Common myeloid progenitor, CD34-positive (primary cell): ENCODE measurements at regions not wholly inside any gene's neighbourhood (a gene's known extent, or its start where the extent isn't known, plus 50 kb on each side); places are given as distances from the start of the nearest gene placed in this dataset.
"Not testable (repeated sequence)": the region's sequence is repeated elsewhere in the genome, so short reads cannot be mapped to it uniquely, and the experiment has no call there.

Source experiments
- CTCF ChIA-PET: fragments of 350-600 bp; sonication (Branson Sonifier 250); formaldehyde crosslinking; loops from one replicate; lab custom pipeline; 2021; ENCODE audit warnings: antibody characterized with exemption; lab: Charles Lee
- POLR2A ChIA-PET: fragments of 350-600 bp; sonication (Branson Sonifier 250); formaldehyde crosslinking; loops from one replicate; lab custom pipeline; 2021; ENCODE audit warnings: antibody characterized with exemption; lab: Charles Lee
- DNase-seq, 3 donors: peaks; one replicate each; pipeline versions ENCODE4 v3.0.0 to v3.0.0-alpha.2; 2013
- H3K27ac ChIP-seq, 2 experiments: 1 replicate in 1 of 2; 2 replicates in 1 of 2; pipeline ENCODE4 v1.7.0; 2013; ENCODE audit warnings: inconsistent platforms in 2 of 2, low read length in 2 of 2, mild to moderate bottlenecking in 2 of 2, low read depth in 1 of 2, moderate library complexity in 1 of 2; ENCODE audit not compliant: severe bottlenecking in 2 of 2, insufficient read depth in 1 of 2, poor library complexity in 1 of 2
- H3K27me3 ChIP-seq, 5 experiments: replicated peaks in 2 of 5; 1 replicate in 3 of 5; 2 replicates in 2 of 5; pipeline versions ENCODE4 v1.6.1 to v1.7.0; 2013; ENCODE audit warnings: low read length in 4 of 5, mild to moderate bottlenecking in 2 of 5, moderate library complexity in 2 of 5, inconsistent platforms in 1 of 5; ENCODE audit not compliant: insufficient read depth in 5 of 5, control insufficient read depth in 4 of 5
- H3K36me3 ChIP-seq, 4 experiments: 1 replicate in 2 of 4; 2 replicates in 2 of 4; pipeline versions ENCODE4 v1.6.1 to v1.7.0; 2013; ENCODE audit warnings: low read length in 3 of 4, control low read depth in 1 of 4, mild to moderate bottlenecking in 1 of 4; ENCODE audit not compliant: control insufficient read depth in 4 of 4, insufficient read depth in 4 of 4
- H3K4me1 ChIP-seq, 4 experiments: 1 replicate in 3 of 4; 2 replicates in 1 of 4; pipeline versions ENCODE4 v1.6.1 to v1.7.1; 2013; ENCODE audit warnings: low read length in 3 of 4, mild to moderate bottlenecking in 3 of 4, control low read depth in 1 of 4, inconsistent platforms in 1 of 4, moderate library complexity in 1 of 4; ENCODE audit not compliant: control insufficient read depth in 4 of 4, insufficient read depth in 4 of 4; ENCODE audit errors: control extremely low read depth in 1 of 4
- H3K4me3 ChIP-seq, 7 experiments: 1 replicate in 4 of 7; 2 replicates in 3 of 7; pipeline versions ENCODE4 v1.5.1 to v1.7.0; 2013; ENCODE audit warnings: mild to moderate bottlenecking in 7 of 7, low read length in 6 of 7, moderate library complexity in 6 of 7, inconsistent platforms in 2 of 7, low read depth in 2 of 7, control low read depth in 1 of 7; ENCODE audit not compliant: insufficient read depth in 4 of 7, control insufficient read depth in 1 of 7; ENCODE audit errors: extremely low read depth in 1 of 7
- H3K9me3 ChIP-seq, 5 experiments: 1 replicate in 4 of 5; 2 replicates in 1 of 5; pipeline versions ENCODE4 v1.6.1 to v1.7.1; 2013; ENCODE audit warnings: low read length in 4 of 5, mild to moderate bottlenecking in 2 of 5, inconsistent platforms in 1 of 5, low read depth in 1 of 5, moderate library complexity in 1 of 5; ENCODE audit not compliant: control insufficient read depth in 4 of 5, insufficient read depth in 2 of 5; ENCODE audit errors: control extremely low read depth in 1 of 5
- WGBS: methylation state at CpG from one replicate; pipeline ENCODE4 v1.1.5; 2013; ENCODE audit not compliant: insufficient coverage; 5-methylcytosine and 5-hydroxymethylcytosine counted together

- no peak for DNase-seq
- Histone ChIP-seq H3K36me3 (no peaks in the 10 kb centered on the region), H3K27me3 (no peaks in the 10 kb centered on the region), H3K4me3 (no peak overlapping the region), H3K27ac (no peak overlapping the region), H3K9me3 (no peaks in the 10 kb centered on the region), H3K4me1 (no peaks in the 10 kb centered on the region)
- POLR2A ChIA-PET: no interaction called here
- CTCF ChIA-PET: interaction anchor here (0.9 kb wide), 1 partner anchor 10 kb away, joined by 3 read pairs; no protein-coding TSS in a partner anchor
- 86% methylated on average over 1 of the region's 4 CpGs for WGBS
Measured at GRCh38 chr1:208737922-208738321, 493.7 kb upstream of the PLXNA2 start.

- WGBS: 90% methylated on average over 19 of the region's 20 CpGs
- POLR2A ChIA-PET: not testable (repeated sequence)
Measured at GRCh38 chr1:208739636-208740035, 495.5 kb upstream of the PLXNA2 start.

DNA sequence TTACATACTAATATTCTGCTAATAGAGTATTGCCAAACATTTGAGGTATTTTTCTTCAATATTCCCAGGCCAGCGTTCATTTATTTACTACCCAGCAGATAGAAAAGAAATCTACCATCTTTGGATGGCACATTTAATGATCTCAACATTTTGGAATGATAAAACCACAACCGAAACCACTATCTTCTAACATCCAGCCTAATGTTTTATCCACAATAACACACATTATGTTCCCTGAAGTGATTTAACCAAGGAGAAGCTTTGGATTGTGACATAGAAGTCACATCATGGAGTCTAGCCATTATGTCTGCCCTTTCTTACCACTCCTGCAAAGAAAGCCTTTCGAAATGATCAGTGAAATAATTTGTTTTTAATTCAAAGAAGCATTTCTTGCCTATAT is 497.1 kb upstream of the PLXNA2 start:
- ChIA-PET POLR2A (no interaction called here), CTCF (no interaction called here)
- no peak overlapping the region for H3K4me3 ChIP-seq
- no peaks in the 10 kb centered on the region for H3K36me3 ChIP-seq
- WGBS: 94% methylated on average over 2 of the region's 3 CpGs
- H3K9me3 ChIP-seq: no peaks in the 10 kb centered on the region
- no peak overlapping the region for H3K27ac ChIP-seq
- H3K4me1 ChIP-seq: no peaks in the 10 kb centered on the region
- no peaks in the 10 kb centered on the region for H3K27me3 ChIP-seq
- no peak for DNase-seq

More at GRCh38 chr1:208739636-208740035, 495.5 kb upstream of the PLXNA2 start:
- DNase-seq, CTCF ChIA-PET, H3K27ac ChIP-seq, H3K36me3 ChIP-seq, H3K4me3 ChIP-seq, H3K4me1 ChIP-seq, H3K9me3 ChIP-seq, H3K27me3 ChIP-seq: not testable (repeated sequence)

DNA sequence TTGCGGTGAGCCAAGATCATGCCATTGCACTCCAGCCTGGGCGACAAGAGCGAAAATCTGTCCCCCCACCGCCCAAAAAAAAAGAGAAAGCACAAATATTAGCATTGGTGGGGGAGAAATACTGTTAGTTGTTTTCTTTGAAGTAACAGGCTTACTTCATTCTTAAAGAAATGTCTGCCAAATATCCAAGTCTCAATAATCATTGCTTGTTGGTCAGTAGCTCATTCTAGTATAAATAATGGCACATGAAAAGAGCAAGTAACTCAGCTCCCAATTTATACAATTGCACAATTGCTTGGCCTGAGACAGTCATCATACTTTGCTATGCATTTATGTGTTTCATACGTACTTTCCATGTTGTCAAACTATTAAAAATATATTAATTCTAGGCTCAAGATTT is 499.2 kb upstream of the PLXNA2 start:
- Histone ChIP-seq H3K9me3 (no peaks in the 10 kb centered on the region), H3K4me1 (peaks cover 0 to 9% (median 1%) of the 10 kb centered on the region in 4 experiments), H3K4me3 (no peak overlapping the region), H3K27ac (no peak overlapping the region), H3K36me3 (no peaks in the 10 kb centered on the region), H3K27me3 (no peaks in the 10 kb centered on the region)
- CTCF ChIA-PET: no interaction called here
- WGBS: 100% methylated on average over 1 of the region's 5 CpGs
- POLR2A ChIA-PET: no interaction called here
- no peak for DNase-seq

- H3K4me3 ChIP-seq: peak overlapping the region in 3 of 7 experiments; percentile 15 to 62 (median 17)
- no peak for DNase-seq
- no peaks in the 10 kb centered on the region for H3K27me3 ChIP-seq
- ChIA-PET POLR2A (no interaction called here), CTCF (interaction anchor here (0.9 kb wide), 1 partner anchor 10 kb away, joined by 3 read pairs; no protein-coding TSS in a partner anchor)
- WGBS: 0% methylated on average over 4 of the region's 6 CpGs
- peaks cover 0 to 12% (median 3%) of the 10 kb centered on the region in 4 experiments for H3K4me1 ChIP-seq
- no peak overlapping the region for H3K27ac ChIP-seq
- no peaks in the 10 kb centered on the region for H3K9me3 ChIP-seq
- H3K36me3 ChIP-seq: no peaks in the 10 kb centered on the region
Measured at GRCh38 chr1:208747979-208748378, 503.8 kb upstream of the PLXNA2 start.

DNA sequence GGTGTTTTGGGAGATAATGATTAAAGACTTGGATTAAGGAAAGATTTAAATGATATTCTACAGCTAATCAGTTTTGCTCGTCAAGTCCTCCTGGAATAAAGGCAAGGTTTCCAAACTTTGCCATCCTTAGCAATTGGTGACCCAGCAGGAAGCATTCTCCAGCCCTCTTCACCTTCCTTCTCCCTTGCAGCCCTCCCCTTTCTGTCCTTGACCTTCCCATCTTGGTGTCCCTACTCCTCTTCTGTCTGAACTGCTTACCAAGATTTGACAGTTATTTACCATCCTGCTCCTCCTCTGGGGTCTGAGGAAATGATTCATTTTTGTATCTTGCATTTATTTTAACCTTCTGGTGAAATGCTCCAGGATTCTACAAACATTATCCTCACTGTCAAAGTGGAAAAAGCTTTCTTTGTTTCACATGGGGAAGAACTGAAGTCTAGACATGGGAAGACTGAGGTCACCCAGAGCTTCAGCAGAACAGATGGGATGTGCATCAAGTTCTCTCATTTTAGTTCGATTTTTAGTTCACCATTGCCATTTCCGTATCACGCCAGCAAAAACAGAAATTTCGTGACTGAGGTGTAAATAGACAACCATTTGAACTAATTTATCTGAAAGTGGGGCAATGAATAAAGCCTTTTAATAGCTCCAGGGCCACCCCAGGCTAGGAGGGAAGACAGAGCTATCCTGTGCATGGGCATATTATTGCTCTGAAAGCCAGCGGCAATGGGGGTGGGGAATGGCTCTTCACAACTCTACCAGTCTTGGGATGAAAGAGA is 504.4 kb upstream of the PLXNA2 start:
- Histone ChIP-seq H3K4me1 (peaks cover 0 to 12% (median 3%) of the 10 kb centered on the region in 4 experiments), H3K27ac (no peak overlapping the region), H3K36me3 (no peaks in the 10 kb centered on the region), H3K4me3 (peak overlapping the region in 3 of 7 experiments; percentile 15 to 62 (median 17)), H3K27me3 (no peaks in the 10 kb centered on the region), H3K9me3 (no peaks in the 10 kb centered on the region)
- ChIA-PET CTCF (no interaction called here), POLR2A (no interaction called here)
- WGBS: 80% methylated on average over 5 of the region's 6 CpGs
- no peak for DNase-seq

DNA sequence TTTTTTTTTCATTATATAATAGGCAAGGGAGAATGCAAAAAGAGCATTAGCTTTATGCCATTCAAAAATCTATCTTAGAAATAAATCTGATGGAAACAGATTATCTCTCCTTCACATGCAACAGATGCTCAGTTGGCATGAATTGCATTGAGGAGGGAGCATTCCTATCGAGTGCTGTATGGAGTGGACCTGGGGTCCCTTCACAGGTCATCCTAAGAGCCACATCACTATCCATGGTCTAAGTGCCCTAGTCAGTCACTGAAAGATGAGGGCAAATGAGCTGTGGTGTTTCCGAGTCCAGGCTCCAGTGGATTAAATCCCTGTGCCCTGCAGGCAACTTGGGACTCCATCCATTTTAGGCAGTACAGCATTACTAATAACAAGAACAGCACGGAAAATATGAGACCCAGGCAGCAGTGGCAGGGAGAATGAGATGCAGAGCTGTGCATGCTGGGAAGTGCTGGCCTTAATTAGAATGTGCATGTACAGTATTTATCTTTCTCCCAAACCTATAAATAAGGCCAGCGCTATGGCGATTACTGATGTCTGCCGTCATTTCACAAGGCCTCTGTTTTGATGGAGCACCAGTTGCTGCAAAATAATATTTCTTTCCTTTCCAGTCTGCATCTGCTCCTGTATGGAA is 512.3 kb upstream of the PLXNA2 start:
- Histone ChIP-seq H3K4me3 (no peak overlapping the region), H3K4me1 (no peaks in the 10 kb centered on the region), H3K9me3 (no peaks in the 10 kb centered on the region), H3K27me3 (peaks cover 0 to 2% (median 0%) of the 10 kb centered on the region in 5 experiments), H3K27ac (no peak overlapping the region), H3K36me3 (no peaks in the 10 kb centered on the region)
- no peak for DNase-seq
- ChIA-PET CTCF (no interaction called here), POLR2A (no interaction called here)
- WGBS: 75% methylated on average over 1 of the region's 6 CpGs
